Activated CD4-positive, alpha-beta T cell treated with anti-CD3 and anti-CD28 coated beads, Interleukin-2, amount 50 U/mL, for 4 hours (primary cell): ENCODE measurements at regions not wholly inside any gene's neighbourhood (a gene's known extent, or its start where the extent isn't known, plus 50 kb on each side); places are given as distances from the start of the nearest gene placed in this dataset.
A peak's percentile ranks its signal among the peaks of the same experiment; 100 is the strongest.
"Not testable (repeated sequence)": the region's sequence is repeated elsewhere in the genome, so short reads cannot be mapped to it uniquely, and the experiment has no call there.

Experiments used
- DNase-seq, 2 experiments: peaks; one replicate each; pipeline ENCODE4 v3.0.0-alpha.2; 2020

DNA sequence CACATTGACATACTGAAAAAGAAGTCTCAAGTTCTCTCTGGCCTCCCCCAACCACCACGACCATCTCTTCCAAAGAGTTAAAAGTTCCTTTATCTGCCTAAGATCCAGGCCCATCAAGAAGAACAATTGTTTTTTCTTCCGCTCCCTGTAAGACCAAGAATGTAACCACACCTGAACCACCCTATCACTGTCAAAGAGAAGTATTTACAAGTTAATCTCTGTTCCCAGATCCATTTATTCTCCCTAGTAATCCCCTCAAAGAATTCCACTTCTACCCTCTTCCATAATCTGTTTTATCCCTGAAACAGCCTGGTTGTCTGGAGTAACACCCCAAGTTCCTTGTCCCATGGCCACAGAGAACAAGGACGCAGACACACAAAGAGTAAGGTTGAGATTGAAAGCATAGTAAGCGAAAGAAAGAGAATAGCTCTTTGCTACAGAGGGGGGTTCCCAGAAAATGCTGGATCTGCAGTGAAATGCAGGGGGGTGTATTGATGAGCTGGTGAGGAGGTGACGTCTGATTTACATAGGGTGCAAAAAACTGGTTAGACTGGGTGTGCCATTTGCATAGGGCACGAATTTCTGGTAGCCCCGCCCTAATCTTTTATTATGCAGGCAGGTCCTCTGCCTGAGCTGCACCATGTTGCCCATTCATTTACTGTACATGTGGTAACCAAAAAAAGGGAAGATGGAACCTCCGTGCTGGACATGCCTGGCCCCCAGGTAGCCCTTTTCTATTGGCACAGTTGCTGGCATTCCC is 122.0 kb downstream of the SKIDA1 start:
- no peak for DNase-seq

DNA sequence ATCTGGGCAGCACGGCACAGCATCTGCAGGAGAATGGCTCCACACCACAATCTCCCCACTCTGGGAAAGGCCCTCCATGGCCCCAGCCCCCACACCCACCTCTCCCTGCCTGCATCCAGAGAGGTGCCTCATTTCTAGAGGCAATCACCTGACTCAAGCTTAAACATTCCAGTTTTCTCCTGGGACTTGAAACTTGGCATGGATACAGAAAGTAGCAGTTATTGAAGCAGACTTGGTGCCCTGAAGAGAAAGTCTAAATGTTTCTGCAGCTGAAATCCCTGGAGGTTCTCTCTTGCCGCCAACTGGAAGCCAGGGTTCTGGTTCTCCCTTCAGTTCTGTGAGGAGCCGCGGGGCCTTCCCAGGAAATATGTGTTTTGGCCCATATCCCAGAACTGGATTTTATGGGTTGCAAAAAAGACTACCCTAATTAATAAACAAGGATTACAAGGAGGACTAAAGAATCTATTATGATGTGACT is 122.8 kb downstream of the SKIDA1 start:
- no peak for DNase-seq

DNA sequence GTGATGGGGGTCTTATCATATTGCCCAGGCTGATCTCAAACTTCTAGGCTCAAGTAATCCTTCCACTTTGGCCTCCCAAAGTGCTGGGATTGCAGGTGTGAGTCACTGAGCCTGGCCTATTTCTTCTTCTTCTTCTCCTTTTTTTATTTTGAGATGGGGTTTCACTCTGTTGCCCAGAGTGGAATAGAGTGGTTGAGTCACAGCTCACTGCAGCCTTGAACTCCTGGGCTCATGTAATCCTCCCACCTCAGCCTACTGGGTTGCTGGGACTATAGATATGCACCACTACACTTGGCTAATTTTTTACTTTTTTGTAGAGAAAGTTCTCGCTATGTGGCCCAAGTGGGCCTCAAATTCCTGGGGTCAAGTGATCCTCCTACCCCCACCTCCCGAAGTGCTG is 124.3 kb downstream of the SKIDA1 start:
- no peak for DNase-seq

DNA sequence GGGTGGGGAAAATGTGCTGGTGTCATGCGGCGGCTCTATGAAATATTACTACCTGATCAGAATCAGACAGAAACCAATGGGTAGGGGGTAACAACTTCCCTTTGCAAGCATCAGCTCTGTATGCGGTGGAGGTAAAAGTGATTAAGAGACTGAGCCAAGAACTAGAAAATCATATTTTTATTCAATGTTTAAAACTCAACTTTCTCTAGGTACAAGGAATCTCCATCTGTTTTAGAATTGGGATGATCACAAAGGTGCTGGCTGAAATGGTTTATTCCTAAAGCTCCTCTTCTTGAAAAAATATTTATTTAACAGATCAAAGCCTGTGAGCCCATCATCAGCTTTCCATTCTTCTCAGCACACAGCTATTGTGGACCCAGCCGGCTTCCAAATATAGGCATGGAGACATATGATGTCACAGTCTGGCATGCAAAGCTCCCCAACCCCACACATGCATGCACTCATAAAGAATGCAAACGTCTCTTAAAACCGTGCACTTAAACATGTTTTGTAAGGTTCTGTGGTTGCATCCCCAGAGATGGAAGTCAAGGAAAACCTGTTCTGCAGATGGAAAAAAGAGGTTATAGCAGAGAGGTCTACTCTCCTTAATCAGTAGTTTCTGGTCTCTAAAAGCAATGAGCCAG is 126.0 kb downstream of the SKIDA1 start:
- no peak for DNase-seq

DNA sequence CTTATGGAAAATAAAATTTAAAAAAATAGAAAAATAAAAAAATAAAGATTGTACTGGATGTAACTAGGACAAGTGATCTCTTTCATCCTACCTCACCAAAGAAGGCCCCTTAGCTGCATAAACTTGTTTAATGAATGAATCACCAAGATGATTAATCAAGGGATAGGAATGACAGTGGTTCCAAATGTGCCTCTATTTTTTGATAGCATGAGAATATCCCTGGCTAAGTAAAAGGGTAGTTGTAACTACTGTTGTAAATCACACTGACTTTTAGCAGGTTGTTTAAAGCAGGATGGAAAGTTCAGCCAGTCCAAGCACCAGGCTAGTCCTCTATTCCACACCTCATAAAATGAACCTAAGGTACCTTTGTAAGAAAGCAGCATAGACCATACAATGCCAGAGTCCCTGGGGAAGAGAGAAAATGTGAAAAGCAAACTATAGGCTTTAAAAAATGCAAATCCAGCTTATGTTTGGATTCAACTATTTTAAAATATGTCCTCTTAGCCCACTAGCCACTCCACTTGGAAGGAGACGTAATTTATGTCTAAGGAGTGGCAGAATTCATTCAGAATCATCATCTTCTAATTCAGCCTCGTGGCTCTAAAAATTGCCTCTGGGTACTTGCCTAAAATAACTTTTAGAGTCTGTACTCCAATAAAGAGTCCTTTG is 126.8 kb downstream of the SKIDA1 start:
- no peak for DNase-seq

DNA sequence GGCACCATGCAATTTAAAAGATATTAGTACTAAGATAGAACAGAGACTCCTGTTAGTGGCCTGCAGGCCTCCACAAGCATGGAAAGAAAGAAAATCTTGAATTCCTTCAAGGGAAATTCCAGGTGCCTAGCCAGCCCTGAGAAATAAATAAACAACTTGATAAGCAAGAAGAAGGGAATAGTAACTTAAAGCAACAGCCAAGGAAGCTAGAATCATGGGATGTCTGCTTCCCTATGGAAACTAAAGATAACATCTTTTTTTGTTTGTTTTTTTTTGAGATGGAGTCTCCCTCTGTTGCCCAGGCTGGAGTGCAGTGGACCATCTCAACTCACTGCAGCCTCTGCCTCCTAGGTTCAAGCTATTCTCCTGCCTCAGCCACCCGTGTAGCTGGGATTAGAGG is 128.6 kb downstream of the SKIDA1 start:
- DNase-seq, result no peak

DNA sequence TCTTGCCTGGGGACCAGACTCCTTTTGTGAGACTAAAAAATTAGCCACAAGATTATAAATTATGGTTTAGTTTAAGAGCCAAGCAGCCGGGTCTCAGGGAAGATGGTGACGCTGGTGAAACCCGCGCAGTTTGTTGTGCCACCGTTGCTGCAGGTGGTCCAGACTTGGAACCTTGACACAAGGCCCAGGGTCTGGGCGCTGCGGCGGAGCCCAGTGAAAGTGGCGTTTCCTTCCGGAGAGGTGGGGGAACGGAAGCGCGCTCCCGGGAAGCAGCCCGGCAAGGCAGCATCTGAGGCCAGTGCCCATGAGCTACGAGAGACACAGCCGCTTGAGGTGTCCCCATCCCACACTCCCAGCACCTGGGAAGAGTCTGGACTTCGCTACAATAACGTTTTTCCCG is 131.6 kb downstream of the SKIDA1 start:
- DNase-seq, result no peak

DNA sequence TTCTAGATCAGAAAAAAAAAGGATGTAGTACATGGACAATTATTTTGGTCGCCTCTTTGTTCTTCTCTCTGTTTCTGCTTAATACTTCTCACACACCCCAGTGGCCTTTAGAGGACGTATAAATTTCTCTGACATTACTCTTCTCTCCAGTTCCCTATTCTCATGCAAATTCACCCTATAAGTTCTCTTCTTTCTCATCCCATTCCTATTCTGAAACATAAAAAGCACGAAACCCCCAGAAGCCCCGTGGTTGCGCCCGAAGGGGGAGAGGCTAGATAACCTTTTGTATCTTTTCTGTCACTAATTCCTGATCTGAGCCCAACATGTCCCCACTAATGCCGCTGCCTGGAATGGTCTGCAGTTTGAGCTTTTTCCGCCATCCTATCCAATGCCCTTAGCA is 136.9 kb downstream of the SKIDA1 start:
- no peak for DNase-seq

DNA sequence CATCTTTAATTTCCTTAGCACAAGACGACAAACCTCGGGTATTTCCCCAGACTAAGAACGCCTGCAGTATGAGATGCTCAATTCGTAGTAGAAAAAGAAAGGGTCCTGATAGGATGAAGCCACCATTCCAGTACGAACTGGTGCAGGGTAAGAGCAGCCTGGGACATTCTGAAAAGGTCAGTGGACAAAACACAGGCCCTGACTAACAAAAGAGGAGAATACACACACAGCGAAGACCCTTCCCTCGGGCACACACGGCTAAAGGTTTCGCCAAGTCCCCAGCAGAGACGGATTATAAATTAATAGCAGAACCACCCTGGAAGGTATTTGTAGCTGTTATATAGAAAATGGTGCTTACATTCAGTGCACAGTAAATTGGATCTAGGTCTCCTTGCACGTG is 137.6 kb downstream of the SKIDA1 start:
- no peak for DNase-seq

DNA sequence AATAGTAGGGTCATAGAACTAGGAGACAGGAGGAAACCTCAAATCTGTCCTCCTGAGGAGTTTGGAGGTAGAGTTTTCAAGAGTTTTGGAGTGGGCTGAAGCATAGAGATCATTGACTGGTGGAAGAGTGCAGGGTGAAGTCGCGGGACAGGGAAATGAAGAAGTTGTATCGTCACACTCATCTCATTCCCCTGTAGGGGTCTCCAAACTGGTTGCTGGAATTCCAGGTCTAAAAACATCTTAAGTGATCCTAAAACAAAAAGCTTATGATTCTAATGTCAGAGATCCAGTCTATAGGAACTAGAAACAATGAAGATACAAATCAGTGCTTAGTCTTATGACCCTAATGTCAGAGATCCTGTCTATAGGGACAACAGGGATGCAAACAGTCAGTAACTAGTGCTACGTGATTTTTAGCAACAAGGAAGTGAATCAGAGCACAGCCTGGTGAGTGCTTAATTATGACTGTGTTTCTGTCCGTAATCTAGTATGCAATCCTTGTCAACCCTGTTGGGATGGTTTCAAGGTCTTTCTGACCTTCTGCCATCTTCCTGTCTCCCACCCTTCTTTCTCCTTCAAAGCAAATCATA is 139.4 kb downstream of the SKIDA1 start:
- no peak for DNase-seq

DNA sequence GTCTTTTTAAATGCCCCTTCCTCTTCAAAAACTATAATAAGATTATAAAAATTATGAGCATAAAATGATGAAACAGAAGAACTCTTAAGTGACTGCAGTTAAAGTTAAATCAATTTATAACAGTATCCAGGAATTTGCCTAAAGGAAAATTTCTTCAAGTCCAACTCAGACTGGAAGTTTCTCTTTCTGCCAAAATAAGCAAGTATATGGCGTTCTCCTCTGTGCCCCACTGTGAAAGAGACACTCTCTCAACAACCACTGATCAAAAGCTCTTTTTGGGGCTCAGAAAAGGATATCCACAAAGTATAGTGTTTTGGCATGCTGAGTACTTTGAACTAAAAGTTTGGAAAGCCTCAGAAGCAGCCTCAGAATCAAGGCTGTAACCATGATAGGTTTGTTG is 139.9 kb downstream of the SKIDA1 start:
- no peak for DNase-seq

DNA sequence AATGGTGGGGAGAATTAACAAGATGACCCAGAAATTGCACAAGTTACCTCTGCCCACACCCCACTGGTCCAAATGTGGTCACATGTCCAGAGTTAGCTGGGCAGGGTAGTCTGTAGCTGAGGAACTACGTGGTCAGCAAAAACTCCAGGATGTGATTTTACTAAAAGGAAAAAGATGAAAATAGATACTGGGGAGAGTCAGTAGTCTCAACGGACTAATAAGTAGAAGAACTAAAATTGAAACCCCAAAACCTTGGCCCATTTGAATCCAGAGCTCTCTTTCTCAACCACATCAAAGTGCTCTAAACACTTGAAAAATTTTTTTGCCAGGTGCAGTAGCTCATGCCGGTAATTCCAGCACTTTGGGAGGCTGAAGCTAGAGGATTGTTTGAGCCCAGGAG is 146.3 kb downstream of the SKIDA1 start:
- DNase-seq, result no peak

DNA sequence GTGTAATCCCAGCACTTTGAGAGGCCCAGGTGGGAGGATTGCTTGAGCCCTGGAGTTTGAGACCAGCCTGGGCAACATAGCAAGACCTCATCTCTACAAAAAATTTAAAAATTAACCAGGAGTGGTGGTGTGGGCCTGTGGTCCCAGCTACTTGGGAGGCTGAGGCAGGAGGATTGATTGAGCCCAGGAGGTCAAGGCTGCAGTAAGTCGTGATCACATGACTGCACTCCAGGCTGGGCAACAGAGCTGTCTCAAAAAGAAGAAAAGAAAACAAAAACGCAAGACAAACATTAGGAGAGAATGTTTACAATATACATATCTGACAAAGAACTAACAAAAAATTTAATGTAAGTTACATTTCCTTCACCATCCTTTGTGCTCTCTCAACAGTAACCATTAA is 150.2 kb downstream of the SKIDA1 start:
- DNase-seq, result not testable (repeated sequence)

DNA sequence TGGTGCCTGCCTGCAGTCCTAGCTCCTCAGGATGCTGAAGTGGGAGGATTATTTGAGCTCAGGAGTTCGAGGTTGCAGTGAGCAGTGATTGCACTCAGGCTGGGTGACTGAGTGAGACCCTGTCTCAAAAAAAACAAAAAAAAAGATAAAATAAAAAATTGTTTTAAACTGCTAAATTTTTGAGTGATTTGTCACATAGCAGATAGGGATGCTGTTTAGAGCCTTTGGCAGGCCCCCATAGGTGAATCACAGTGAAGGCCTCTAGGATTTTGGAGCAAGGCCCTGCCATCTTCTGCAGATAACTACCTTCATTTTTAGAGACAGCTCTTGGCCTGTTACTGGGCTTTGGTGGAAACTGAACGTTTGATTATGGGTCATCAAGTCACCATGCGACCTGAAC is 151.6 kb downstream of the SKIDA1 start:
- DNase-seq, result not testable (repeated sequence)

DNA sequence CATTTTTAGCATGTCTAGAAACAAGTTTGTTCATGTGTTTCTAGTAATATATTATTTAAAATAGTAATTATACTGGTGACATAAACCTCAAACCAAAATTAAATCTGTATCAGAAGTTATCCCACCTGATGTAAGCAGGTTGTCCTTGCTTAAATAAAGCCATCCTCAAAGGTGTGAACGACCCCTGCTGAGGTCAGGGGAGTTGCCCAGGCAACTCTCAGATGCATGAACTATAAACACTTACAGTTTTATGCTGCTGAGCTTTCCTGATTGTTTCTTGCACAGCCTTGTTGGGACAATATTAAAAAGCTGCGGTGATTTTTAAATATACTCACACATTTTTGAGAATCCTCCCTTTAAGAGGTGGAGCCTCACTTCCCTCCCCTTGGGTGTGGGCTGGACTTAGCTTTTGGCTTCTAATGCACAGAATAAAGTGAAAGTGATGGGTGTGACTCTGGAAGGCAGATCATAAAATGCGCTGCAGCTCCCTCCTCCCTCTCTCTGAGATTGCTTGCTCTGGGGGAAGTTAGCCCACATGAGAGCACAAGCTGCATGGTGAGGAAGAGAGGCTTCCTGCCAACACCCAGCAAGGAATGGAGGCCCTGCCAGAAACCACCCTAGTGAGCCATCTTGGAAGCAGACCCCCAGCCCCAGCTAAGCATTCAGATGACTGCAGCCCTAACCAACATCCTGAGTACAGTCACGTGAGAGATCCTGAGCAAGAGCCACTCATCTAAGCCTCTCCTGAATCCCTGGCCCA is 152.7 kb downstream of the SKIDA1 start:
- peak; percentile 10 to 20 for DNase-seq

DNA sequence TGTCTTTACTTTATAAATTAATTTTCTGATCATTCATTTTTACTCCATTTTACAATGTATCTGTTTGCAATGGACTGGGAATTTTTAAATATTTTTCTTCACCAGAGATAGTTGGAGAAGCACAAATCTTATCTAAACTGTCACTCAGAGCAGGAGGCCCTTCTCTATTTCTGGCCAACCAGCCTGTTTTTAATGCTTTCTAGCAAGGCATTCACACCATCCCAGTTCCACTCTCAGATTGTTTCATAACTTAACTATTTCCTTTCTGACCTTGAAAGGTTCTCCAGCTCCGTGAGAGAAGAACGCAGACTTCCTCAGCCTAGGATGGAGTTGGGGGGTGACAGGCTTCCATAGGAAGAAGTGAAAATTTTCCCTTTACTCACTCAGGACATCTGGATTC is 155.8 kb downstream of the SKIDA1 start:
- no peak for DNase-seq

DNA sequence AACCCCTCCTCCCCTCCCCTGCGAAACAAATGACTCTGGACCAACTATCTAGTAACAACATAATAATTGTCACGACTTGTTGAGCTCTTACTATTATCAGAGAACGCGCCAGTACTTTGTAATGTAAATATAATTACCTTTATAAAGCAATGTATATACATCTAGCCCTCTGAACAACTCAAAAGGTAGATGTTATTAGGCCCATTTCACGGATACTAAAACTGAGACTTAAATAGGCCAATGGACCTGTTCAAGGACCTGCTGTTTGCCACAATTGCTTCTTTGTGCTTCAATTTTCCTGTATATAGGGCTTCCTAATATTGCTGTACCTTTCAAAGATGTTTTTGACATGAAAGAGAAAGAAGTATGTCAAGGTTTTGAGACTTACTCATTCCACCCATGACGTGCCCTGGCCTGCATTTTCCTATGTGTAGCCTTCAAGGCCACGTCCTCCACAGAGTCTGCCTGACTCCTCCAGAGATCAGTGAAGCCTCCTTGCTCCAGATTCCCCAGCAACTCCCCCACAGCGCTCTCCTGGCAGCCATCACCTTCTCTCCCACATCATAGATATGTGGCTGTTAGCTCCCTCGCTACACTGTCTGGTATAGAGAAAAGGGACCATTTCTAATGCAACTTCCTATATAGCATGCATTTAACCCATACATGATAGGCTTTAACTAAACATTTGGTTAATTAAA is 156.6 kb downstream of the SKIDA1 start:
- DNase-seq, result no peak

DNA sequence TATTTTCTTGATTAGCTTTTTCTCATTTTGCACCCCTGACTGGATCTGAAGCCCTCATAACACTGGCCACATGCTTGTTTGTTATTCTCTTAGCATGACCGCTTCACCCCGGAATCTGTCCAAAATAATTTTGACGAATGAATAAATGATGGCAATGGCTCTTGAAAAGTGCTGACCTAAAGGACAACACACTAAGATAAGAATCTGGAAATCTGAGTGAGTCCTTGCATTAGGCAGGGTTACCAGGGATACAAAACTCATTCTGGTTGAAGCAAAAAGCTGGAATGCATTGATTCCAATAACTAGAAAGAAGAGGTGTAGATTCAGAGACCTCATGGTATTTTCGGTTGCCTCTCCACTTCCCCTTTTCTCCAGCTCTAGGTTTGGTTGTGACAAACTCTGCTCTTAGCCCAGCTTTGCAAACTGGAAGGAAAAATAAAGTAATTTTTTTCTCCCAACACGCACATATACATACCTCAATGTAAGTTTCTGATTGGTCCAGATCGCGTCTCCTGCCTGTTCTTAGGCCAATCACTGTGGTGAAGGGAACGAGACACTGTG is 157.4 kb downstream of the SKIDA1 start:
- DNase-seq, result no peak

DNA sequence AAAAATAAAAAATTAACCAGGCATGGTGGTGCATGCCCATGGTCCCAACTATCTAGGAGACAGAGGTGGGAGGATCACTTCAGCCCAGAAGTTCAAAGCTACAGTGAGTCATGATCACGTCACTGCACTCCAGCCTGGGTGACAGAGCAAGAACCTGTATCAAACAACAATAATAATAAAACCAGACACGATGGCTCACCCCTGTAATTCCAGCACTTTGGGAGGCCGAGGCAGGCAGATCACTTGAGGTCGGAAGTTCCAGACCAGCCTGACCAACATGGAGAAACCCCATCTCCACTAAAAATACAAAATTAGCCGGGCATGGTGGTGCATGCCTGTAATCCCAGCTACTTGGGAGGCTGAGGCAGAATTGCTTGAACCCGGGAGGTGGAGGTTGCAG is 159.4 kb downstream of the SKIDA1 start:
- not testable (repeated sequence) for DNase-seq

DNA sequence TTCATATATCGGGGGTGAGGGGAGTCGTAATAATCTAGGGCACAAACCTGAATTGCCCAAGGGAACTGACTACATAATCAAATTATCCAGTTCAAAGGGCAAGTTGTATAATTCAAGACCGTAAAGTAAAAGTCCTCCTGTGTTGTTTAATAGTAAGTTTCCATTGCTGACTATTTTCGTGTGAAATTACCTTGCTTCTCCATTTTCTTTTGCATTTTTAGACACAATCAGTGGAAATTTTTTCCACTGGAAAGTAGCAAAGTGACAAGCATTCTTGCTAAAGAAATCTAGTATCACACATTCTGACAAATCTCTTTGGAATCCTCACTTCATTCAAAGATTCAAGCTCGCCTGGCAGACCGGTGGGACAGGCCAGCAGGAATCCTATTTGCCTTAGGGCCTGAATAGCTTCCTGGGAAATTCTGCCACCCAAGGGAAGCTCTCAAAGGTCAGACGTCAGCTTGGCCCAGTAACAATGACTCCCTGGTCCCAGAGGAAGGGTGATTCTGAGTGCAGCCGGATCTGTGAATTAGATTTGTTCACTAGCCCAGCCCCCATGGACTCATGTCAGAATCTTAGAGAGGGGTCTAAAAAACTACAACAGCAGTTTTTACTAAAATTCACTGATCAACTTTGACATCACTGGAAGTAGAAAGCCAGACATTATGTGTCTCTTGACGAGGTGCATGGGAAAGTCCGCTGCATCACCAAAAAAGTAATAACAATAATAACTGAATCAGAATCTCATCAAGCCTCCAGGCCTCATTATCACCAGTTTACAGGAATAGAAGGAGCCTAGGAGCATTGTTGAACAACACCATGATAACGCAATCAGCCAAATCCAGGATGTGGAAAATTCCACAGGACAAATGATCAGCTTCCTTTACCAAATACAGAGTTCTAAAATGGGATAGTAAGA is 161.0 kb downstream of the SKIDA1 start:
- DNase-seq, result no peak

DNA sequence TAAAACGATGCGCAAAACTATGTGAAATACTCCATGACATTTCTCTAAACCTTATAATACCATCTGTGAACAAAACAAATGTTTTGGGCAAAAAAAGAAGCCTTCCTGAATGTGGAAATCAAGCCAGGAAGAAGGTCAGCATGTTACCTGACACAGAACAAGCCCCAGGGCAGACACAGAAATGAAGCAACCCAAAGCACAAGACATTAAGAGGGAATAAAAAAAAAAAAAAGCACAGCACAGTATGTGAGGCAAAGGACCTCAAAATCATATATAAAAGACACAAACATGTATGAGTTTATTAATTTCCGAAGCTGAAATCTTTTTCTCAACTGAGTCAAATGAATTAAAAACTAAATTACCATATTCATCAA is 161.8 kb downstream of the SKIDA1 start:
- no peak for DNase-seq
